Liver (tissue), 8 donors: ENCODE measurements at regions not wholly inside any gene's neighbourhood (a gene's known extent, or its start where the extent isn't known, plus 50 kb on each side); places are given as distances from the start of the nearest gene placed in this dataset.
A peak's percentile ranks its signal among the peaks of the same experiment; 100 is the strongest.

Experiments
- DNase-seq: peaks from one replicate; pipeline ENCODE4 v3.0.0-alpha.2; 2017; ENCODE audit warnings: low spot score
- H3K27ac ChIP-seq, 2 donors: one replicate each; pipeline ENCODE4 v1.7.0; 2013; ENCODE audit warnings: inconsistent platforms in 2 of 2, low read length in 2 of 2, control low read depth in 1 of 2, low read depth in 1 of 2, mild to moderate bottlenecking in 1 of 2
- H3K27me3 ChIP-seq, 4 donors: one replicate each; pipeline versions ENCODE4 v1.6.1 to v1.7.0; 2013; ENCODE audit warnings: low read length in 3 of 4, inconsistent platforms in 1 of 4, mild to moderate bottlenecking in 1 of 4, moderate library complexity in 1 of 4; ENCODE audit not compliant: control insufficient read depth in 4 of 4, insufficient read depth in 4 of 4
- H3K36me3 ChIP-seq, 4 donors: one replicate each; pipeline versions ENCODE4 v1.6.1 to v1.7.0; 2013; ENCODE audit warnings: low read length in 3 of 4, mild to moderate bottlenecking in 3 of 4, low read depth in 1 of 4, moderate library complexity in 1 of 4; ENCODE audit not compliant: control insufficient read depth in 4 of 4, insufficient read depth in 3 of 4
- H3K4me1 ChIP-seq, 4 donors: one replicate each; pipeline versions ENCODE4 v1.6.1 to v1.7.0; 2013; ENCODE audit warnings: low read length in 3 of 4, mild to moderate bottlenecking in 3 of 4, moderate library complexity in 1 of 4; ENCODE audit not compliant: control insufficient read depth in 4 of 4, insufficient read depth in 4 of 4
- H3K4me3 ChIP-seq, 3 donors: one replicate each; pipeline versions ENCODE4 v1.6.1 to v1.7.0; 2013; ENCODE audit warnings: low read length in 3 of 3, control low read depth in 1 of 3, low read depth in 1 of 3, mild to moderate bottlenecking in 1 of 3
- H3K9ac ChIP-seq, 2 donors: one replicate each; pipeline ENCODE4 v1.7.0; 2013; ENCODE audit warnings: low read length in 2 of 2, mild to moderate bottlenecking in 2 of 2, moderate library complexity in 2 of 2, control low read depth in 1 of 2, low read depth in 1 of 2
- H3K9me3 ChIP-seq, 4 donors: one replicate each; pipeline versions ENCODE4 v1.6.1 to v1.7.0; 2013; ENCODE audit warnings: low read length in 3 of 4; ENCODE audit not compliant: control insufficient read depth in 4 of 4
- ATF3 ChIP-seq: IDR thresholded peaks from 2 replicates; pipeline ENCODE4 v1.6.1; 2016; ENCODE audit warnings: antibody characterized with exemption
- FOXA1 ChIP-seq: IDR thresholded peaks from 2 replicates; pipeline ENCODE4 v1.6.1; 2016; ENCODE audit warnings: antibody characterized with exemption
- FOXA2 ChIP-seq: IDR thresholded peaks from 2 replicates; pipeline ENCODE4 v1.6.1; 2016; ENCODE audit warnings: antibody characterized with exemption
- GABPA ChIP-seq, 2 donors: IDR thresholded peaks in 1 of 2; conservative IDR thresholded peaks in 1 of 2; 2 replicates each; pipeline ENCODE4 v1.6.1; 2016; ENCODE audit warnings: antibody characterized with exemption in 2 of 2, mild to moderate bottlenecking in 1 of 2, moderate library complexity in 1 of 2
- HNF4A ChIP-seq, 2 donors: conservative IDR thresholded peaks; 2 replicates each; pipeline ENCODE4 v1.6.1; 2016; ENCODE audit warnings: antibody characterized with exemption in 2 of 2, mild to moderate bottlenecking in 2 of 2
- HNF4G ChIP-seq: IDR thresholded peaks from 2 replicates; pipeline ENCODE4 v1.6.1; 2016; ENCODE audit warnings: antibody characterized with exemption
- JUND ChIP-seq, 2 donors: IDR thresholded peaks; 2 replicates each; pipeline ENCODE4 v1.6.1; 2016; ENCODE audit warnings: antibody characterized with exemption in 2 of 2
- NR2F2 ChIP-seq: IDR thresholded peaks from 2 replicates; pipeline ENCODE4 v1.6.1; 2016; ENCODE audit warnings: antibody characterized with exemption
- REST ChIP-seq: IDR thresholded peaks from 2 replicates; pipeline ENCODE4 v1.6.1; 2016; ENCODE audit warnings: antibody characterized with exemption, mild to moderate bottlenecking
- RXRA ChIP-seq, 2 donors: IDR thresholded peaks; 2 replicates each; pipeline ENCODE4 v1.6.1; 2017 to 2018; ENCODE audit warnings: antibody characterized with exemption in 2 of 2, mild to moderate bottlenecking in 1 of 2
- SP1 ChIP-seq: IDR thresholded peaks from 2 replicates; pipeline ENCODE4 v1.6.1; 2018; ENCODE audit warnings: antibody characterized with exemption, mild to moderate bottlenecking
- WGBS: extraction: QIAGEN DNeasy Blood & Tissue Kit; methylation state at CpG from one replicate; pipeline ENCODE4 v1.1.7; 2013; 5-methylcytosine and 5-hydroxymethylcytosine counted together
- TF ChIP-seq, protein P1 (sequence below): fragments of 150-350 bp; IDR thresholded peaks from 2 replicates; pipeline ENCODE4 v1.5.1; 2017; ENCODE audit warnings: improper control_type of control experiment, low read depth, low read length; ENCODE audit not compliant: missing input control
- TF ChIP-seq, protein P2 (sequence below): IDR thresholded peaks from 2 replicates; pipeline ENCODE4 v1.6.1; 2016; ENCODE audit warnings: antibody characterized with exemption
- TF ChIP-seq, protein P3 (sequence below): IDR thresholded peaks from 2 replicates; pipeline ENCODE4 v1.6.1; 2016; ENCODE audit warnings: antibody characterized with exemption
- donor health status: healthy.
- donor health status: healthy.
- donor health status: healthy.
- donor health status: healthy.
- donor health status: healthy.

- no peak overlapping the region for H3K27ac ChIP-seq
- peak in 1 of 2 donors; percentile 7 for TF ChIP-seq RXRA (IDR thresholded peaks at IDR 0.05)
- no peak for TF ChIP-seq REST
- 83% methylated on average over 9 of the region's 9 CpGs for WGBS
Measured at GRCh38 chr14:89085737-89086382, 261.4 kb downstream of the TTC8 start.

DNA sequence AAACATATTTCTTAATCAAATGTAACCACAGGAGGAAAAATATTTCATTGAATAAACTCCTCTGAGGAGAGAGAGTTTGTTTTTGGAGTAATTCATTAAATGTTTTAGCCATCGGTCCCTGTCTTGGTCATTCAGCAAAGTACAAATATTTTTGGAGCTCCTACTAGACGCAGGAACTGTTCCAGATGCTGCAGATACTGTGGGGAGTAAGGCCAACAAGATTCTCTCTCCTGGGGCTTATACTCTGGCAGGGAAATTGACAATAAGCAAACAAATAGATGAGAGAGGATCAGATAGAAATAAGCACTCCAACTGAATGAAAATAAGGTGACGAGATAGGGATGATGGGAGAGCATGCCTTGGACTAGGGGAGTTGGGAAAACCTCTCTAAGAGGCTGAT lies 264.1 kb downstream of the TTC8 start:
- TF ChIP-seq FOXA2: no peak
- no peak for TF ChIP-seq HNF4A (conservative IDR thresholded peaks at IDR 0.05)
- no peak for TF ChIP-seq REST
- no peak for TF ChIP-seq FOXA1
- TF ChIP-seq GABPA (IDR thresholded peaks at IDR 0.05 in 1 of 2, conservative IDR thresholded peaks at IDR 0.05 in 1 of 2): no peak
- no peak overlapping the region for H3K4me3 ChIP-seq
- H3K9me3 ChIP-seq: no peaks in the 10 kb centered on the region
- H3K36me3 ChIP-seq: no peaks in the 10 kb centered on the region
- H3K27ac ChIP-seq: no peak overlapping the region
- WGBS: 88% methylated on average over 3 of the region's 3 CpGs
- DNase-seq: no peak
- no peaks in the 10 kb centered on the region for H3K4me1 ChIP-seq
- H3K9ac ChIP-seq: no peak overlapping the region
- H3K27me3 ChIP-seq: no peaks in the 10 kb centered on the region

More at GRCh38 chr14:89085737-89086382, 261.4 kb downstream of the TTC8 start:
- H3K27me3 ChIP-seq: no peaks in the 10 kb centered on the region
- no peaks in the 10 kb centered on the region for H3K9me3 ChIP-seq
- no peak overlapping the region for H3K9ac ChIP-seq
- no peaks in the 10 kb centered on the region for H3K36me3 ChIP-seq
- H3K4me1 ChIP-seq: no peaks in the 10 kb centered on the region
- no peak for DNase-seq
- H3K4me3 ChIP-seq: no peak overlapping the region

- 84% methylated on average over 1 of the region's 1 CpG for WGBS
- no peak for DNase-seq
- TF ChIP-seq, protein P1, sequence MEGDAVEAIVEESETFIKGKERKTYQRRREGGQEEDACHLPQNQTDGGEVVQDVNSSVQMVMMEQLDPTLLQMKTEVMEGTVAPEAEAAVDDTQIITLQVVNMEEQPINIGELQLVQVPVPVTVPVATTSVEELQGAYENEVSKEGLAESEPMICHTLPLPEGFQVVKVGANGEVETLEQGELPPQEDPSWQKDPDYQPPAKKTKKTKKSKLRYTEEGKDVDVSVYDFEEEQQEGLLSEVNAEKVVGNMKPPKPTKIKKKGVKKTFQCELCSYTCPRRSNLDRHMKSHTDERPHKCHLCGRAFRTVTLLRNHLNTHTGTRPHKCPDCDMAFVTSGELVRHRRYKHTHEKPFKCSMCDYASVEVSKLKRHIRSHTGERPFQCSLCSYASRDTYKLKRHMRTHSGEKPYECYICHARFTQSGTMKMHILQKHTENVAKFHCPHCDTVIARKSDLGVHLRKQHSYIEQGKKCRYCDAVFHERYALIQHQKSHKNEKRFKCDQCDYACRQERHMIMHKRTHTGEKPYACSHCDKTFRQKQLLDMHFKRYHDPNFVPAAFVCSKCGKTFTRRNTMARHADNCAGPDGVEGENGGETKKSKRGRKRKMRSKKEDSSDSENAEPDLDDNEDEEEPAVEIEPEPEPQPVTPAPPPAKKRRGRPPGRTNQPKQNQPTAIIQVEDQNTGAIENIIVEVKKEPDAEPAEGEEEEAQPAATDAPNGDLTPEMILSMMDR: no peak
- TF ChIP-seq, protein P2, sequence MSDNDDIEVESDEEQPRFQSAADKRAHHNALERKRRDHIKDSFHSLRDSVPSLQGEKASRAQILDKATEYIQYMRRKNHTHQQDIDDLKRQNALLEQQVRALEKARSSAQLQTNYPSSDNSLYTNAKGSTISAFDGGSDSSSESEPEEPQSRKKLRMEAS: no peak
- no peak for TF ChIP-seq HNF4G
- no peak for TF ChIP-seq ATF3
- TF ChIP-seq JUND (IDR thresholded peaks at IDR 0.05): no peak
- TF ChIP-seq, protein P3, sequence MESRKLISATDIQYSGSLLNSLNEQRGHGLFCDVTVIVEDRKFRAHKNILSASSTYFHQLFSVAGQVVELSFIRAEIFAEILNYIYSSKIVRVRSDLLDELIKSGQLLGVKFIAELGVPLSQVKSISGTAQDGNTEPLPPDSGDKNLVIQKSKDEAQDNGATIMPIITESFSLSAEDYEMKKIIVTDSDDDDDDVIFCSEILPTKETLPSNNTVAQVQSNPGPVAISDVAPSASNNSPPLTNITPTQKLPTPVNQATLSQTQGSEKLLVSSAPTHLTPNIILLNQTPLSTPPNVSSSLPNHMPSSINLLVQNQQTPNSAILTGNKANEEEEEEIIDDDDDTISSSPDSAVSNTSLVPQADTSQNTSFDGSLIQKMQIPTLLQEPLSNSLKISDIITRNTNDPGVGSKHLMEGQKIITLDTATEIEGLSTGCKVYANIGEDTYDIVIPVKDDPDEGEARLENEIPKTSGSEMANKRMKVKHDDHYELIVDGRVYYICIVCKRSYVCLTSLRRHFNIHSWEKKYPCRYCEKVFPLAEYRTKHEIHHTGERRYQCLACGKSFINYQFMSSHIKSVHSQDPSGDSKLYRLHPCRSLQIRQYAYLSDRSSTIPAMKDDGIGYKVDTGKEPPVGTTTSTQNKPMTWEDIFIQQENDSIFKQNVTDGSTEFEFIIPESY: no peak
- TF ChIP-seq GABPA (IDR thresholded peaks at IDR 0.05 in 1 of 2, conservative IDR thresholded peaks at IDR 0.05 in 1 of 2): no peak
- TF ChIP-seq NR2F2: no peak
- TF ChIP-seq SP1: no peak
Measured at GRCh38 chr14:89089330-89089729, 264.9 kb downstream of the TTC8 start.

More at GRCh38 chr14:89089330-89089729, 264.9 kb downstream of the TTC8 start:
- Histone ChIP-seq H3K9ac (no peak overlapping the region), H3K4me1 (no peaks in the 10 kb centered on the region), H3K27me3 (no peaks in the 10 kb centered on the region), H3K4me3 (no peak overlapping the region), H3K27ac (no peak overlapping the region), H3K36me3 (no peaks in the 10 kb centered on the region), H3K9me3 (peaks cover 0 to 2% (median 0%) of the 10 kb centered on the region in 4 donors)
